HepG2 (cell line): ENCODE measurements at regions not wholly inside any gene's neighbourhood (a gene's known extent, or its start where the extent isn't known, plus 50 kb on each side); places are given as distances from the start of the nearest gene placed in this dataset.
"Not testable (repeated sequence)": the region's sequence is repeated elsewhere in the genome, so short reads cannot be mapped to it uniquely, and the experiment has no call there.

Source experiments
- ATAC-seq: fragments of 200-7000 bp; cut with Tn5 transposase; 3 replicates; pipeline ENCODE4 v1.9.1; 2020; ENCODE audit warnings: mild to moderate bottlenecking, moderate library complexity
- BruUV-seq: library from RNA; stranded (reverse); fragments of 400-500 nt; replicated peaks from 2 replicates; lab custom pipeline; 2021; lab: Mats Ljungman, UMichigan
- CTCF ChIA-PET: fragments of 300-600 bp; formaldehyde crosslinking; extraction: SDS; loops from one replicate; lab custom pipeline; 2021; ENCODE audit warnings: low total read pairs, inconsistent platforms, low intra/inter-chr PET ratio; lab: Yijun Ruan, JAX
- POLR2A ChIA-PET: fragments of 350-600 bp; sonication (Branson Sonifier 250); formaldehyde crosslinking; loops from one replicate; lab custom pipeline; 2020; ENCODE audit warnings: antibody characterized with exemption, inconsistent platforms; lab: Yijun Ruan, JAX
- DNase-seq: peaks from one replicate; pipeline ENCODE4 v3.0.0-alpha.2; 2015; ENCODE audit warnings: low spot score
- FAIRE-seq: peaks from 3 replicates; lab custom pipeline; 2011; peaks lifted over from hg19 to GRCh38; lab: Jason Lieb, UNC
- H2AFZ ChIP-seq: one replicate; pipeline ENCODE4 v1.6.1; 2011; ENCODE audit warnings: low read length, inconsistent platforms
- H3K27ac ChIP-seq: fragments of 300-600 bp; 3 replicates; pipeline ENCODE4 v1.8.0; 2011; ENCODE audit warnings: mixed run types, mild to moderate bottlenecking, mixed read lengths, low read length, inconsistent platforms; ENCODE audit not compliant: insufficient read depth; ENCODE audit errors: extremely low read length
- H3K27me3 ChIP-seq, 2 experiments: fragments of 200-600 bp in 1 of 2; 2 replicates in 1 of 2; 3 replicates in 1 of 2; pipeline versions ENCODE4 v1.6.0 to v1.8.0; 2011; ENCODE audit warnings: low read length in 2 of 2, mild to moderate bottlenecking in 2 of 2, moderate library complexity in 2 of 2, inconsistent platforms in 1 of 2; ENCODE audit not compliant: insufficient read depth in 2 of 2, control insufficient read depth in 1 of 2
- H3K36me3 ChIP-seq, 2 experiments: fragments of 200-600 bp in 1 of 2; replicated peaks in 1 of 2; 2 replicates in 1 of 2; 3 replicates in 1 of 2; pipeline versions ENCODE4 v1.5.1 to v1.8.0; 2011; ENCODE audit warnings: low read length in 2 of 2, inconsistent platforms in 1 of 2; ENCODE audit not compliant: insufficient read depth in 2 of 2, control insufficient read depth in 1 of 2
- H3K4me1 ChIP-seq: 2 replicates; pipeline ENCODE4 v1.5.1; 2012; ENCODE audit warnings: low read length, inconsistent platforms; ENCODE audit not compliant: insufficient read depth
- H3K4me2 ChIP-seq: 2 replicates; pipeline ENCODE4 v1.6.0; 2011; ENCODE audit warnings: low read depth, low read length, inconsistent platforms
- H3K4me3 ChIP-seq, 3 experiments: fragments of 200-600 bp in 1 of 3; sonication (generic), shearing (Covaris generic) in 1 of 3; replicated peaks in 1 of 3; 2 replicates each; pipeline ENCODE4 v1.5.1; 2011 to 2016; ENCODE audit warnings: low read length in 3 of 3, inconsistent platforms in 2 of 3, low read depth in 2 of 3, mild to moderate bottlenecking in 2 of 3, control low read depth in 1 of 3, mixed read lengths in 1 of 3; ENCODE audit not compliant: insufficient read depth in 1 of 3
- H3K79me2 ChIP-seq: one replicate; pipeline ENCODE4 v1.6.1; 2011; ENCODE audit warnings: low read length, inconsistent platforms; ENCODE audit not compliant: insufficient read depth
- H3K9ac ChIP-seq: 2 replicates; pipeline ENCODE4 v1.6.0; 2011; ENCODE audit warnings: mild to moderate bottlenecking, low read depth, low read length, inconsistent platforms; ENCODE audit not compliant: insufficient read depth
- H3K9me3 ChIP-seq: 2 replicates; pipeline ENCODE4 v1.5.1; 2012; ENCODE audit warnings: mild to moderate bottlenecking, low read length
- H4K20me1 ChIP-seq: 2 replicates; pipeline ENCODE4 v1.6.0; 2011; ENCODE audit warnings: inconsistent platforms, mild to moderate bottlenecking, low read length, moderate library complexity; ENCODE audit not compliant: insufficient read depth
- BHLHE40 ChIP-seq: IDR thresholded peaks from 2 replicates; pipeline ENCODE4 v1.6.1; 2011; ENCODE audit warnings: low read length, improper control_type of control experiment
- GATAD2A ChIP-seq: IDR thresholded peaks from 2 replicates; pipeline ENCODE4 v1.6.1; 2016
- PCBP1 ChIP-seq: fragments of 200-400 bp; formaldehyde crosslinking; IDR thresholded peaks from 2 replicates; pipeline ENCODE4 v1.6.1; 2017; ENCODE audit warnings: mild to moderate bottlenecking, low read depth, low read length, borderline replicate concordance
- ZEB1 ChIP-seq: IDR thresholded peaks from 2 replicates; pipeline ENCODE4 v1.6.1; 2012; ENCODE audit warnings: mild to moderate bottlenecking, low read depth, inconsistent platforms; ENCODE audit not compliant: insufficient replicate concordance
- ZKSCAN5 ChIP-seq: sonication (generic); formaldehyde crosslinking; IDR thresholded peaks from 2 replicates; pipeline ENCODE4 v1.5.1; 2020; ENCODE audit warnings: mild to moderate bottlenecking, missing genetic modification reagents
- ZNF234 ChIP-seq: sonication (generic); formaldehyde crosslinking; conservative IDR thresholded peaks from 2 replicates; pipeline ENCODE4 v1.5.1; 2020; ENCODE audit warnings: mild to moderate bottlenecking, missing genetic modification reagents
- WGBS: methylation state at CpG from one replicate; pipeline ENCODE4 v1.1.6; 2017; ENCODE audit warnings: low lambda C conversion rate; 5-methylcytosine and 5-hydroxymethylcytosine counted together
- in situ Hi-C: cut with HindIII; loops from 2 replicates; pipeline ENCODE4 v1.10.0; 2017; ENCODE audit warnings: low pct_unique_long_range_greater_than_20kb; ENCODE audit not compliant: extremely low pct_ligation_motif_present
- intact Hi-C: fragments of 100-400 bp; cut with micrococcal nuclease; formaldehyde crosslinking; loops from one replicate; pipeline ENCODE4 v1.10.0; 2022; ENCODE audit not compliant: unreplicated experiment
- TF ChIP-seq, protein P1 (sequence below): sonication (generic); formaldehyde crosslinking; IDR thresholded peaks from 2 replicates; pipeline ENCODE4 v1.9.0; 2021; ENCODE audit warnings: missing genetic modification reagents, borderline replicate concordance

DNA sequence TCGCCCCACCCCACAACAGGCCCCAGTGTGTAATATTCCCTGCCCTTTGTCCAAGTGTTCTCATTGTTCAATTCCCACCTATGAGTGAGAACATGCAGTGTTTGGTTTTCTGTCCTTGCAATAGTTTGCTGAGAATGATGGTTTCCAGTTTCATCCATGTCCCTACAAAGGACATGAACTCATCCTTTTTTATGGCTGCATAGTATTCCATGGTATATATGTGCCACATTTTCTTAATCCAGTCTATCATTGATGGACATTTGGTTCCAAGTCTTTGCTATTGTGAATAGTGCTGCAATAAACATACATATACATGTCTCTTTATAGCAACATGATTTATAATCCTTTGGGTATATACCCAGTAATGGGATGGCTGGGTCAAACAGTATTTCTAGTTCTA lies 132.7 kb downstream of the SNX10 start:
- H3K27ac ChIP-seq, H3K4me2 ChIP-seq, ATAC-seq, CTCF ChIA-PET, in situ Hi-C loops, H2AFZ ChIP-seq, H4K20me1 ChIP-seq, FAIRE-seq, H3K9me3 ChIP-seq, H3K4me1 ChIP-seq, H3K36me3 ChIP-seq, H3K4me3 ChIP-seq, DNase-seq, POLR2A ChIA-PET, H3K79me2 ChIP-seq, H3K27me3 ChIP-seq, BruUV-seq, intact Hi-C loops, H3K9ac ChIP-seq: not testable (repeated sequence)
- 4% methylated on average over 1 of the region's 1 CpG for WGBS

DNA sequence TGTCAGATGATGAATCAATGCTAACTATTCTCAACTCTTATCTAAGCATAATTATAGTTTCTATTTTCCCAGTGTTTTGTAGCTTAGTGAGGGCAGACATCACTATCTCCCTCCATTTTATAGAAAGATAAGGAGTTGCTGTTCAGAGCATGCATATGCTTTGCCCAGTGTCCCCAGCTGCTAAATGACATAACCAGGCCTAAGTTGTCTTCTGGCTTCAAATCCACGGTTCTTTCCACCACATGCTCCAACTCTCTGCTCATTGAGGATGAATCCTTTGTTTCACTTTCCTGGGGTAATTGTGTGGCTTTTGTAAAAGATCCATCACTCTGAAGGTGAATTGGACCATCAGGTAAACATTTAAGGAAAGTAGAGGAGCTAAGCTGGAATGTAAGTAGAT lies 134.0 kb downstream of the SNX10 start:
- CTCF ChIA-PET = no interaction called here
- Histone ChIP-seq H3K36me3 (no peaks in the 10 kb centered on the region), H3K4me1 (no peaks in the 10 kb centered on the region), H3K4me2 (no peak overlapping the region), H3K27ac (no peak overlapping the region), H4K20me1 (no peaks in the 10 kb centered on the region), H3K79me2 (no peaks in the 10 kb centered on the region), H3K9me3 (no peaks in the 10 kb centered on the region), H3K27me3 (peaks cover 0 to 2% of the 10 kb centered on the region in 2 experiments; a peak in 1 of 5 replicates), H3K9ac (no peak overlapping the region), H2AFZ (no peak overlapping the region), H3K4me3 (no peak overlapping the region)
- DNase-seq = no peak
- no peak for ATAC-seq
- no TSS peak for BruUV-seq
- TF ChIP-seq ZNF234 (no peak), ZEB1 (no peak), GATAD2A (no peak), BHLHE40 (no peak), ZKSCAN5 (CRISPR knock-in tag) (no peak), PCBP1 (no peak)
- TF ChIP-seq, protein P1, sequence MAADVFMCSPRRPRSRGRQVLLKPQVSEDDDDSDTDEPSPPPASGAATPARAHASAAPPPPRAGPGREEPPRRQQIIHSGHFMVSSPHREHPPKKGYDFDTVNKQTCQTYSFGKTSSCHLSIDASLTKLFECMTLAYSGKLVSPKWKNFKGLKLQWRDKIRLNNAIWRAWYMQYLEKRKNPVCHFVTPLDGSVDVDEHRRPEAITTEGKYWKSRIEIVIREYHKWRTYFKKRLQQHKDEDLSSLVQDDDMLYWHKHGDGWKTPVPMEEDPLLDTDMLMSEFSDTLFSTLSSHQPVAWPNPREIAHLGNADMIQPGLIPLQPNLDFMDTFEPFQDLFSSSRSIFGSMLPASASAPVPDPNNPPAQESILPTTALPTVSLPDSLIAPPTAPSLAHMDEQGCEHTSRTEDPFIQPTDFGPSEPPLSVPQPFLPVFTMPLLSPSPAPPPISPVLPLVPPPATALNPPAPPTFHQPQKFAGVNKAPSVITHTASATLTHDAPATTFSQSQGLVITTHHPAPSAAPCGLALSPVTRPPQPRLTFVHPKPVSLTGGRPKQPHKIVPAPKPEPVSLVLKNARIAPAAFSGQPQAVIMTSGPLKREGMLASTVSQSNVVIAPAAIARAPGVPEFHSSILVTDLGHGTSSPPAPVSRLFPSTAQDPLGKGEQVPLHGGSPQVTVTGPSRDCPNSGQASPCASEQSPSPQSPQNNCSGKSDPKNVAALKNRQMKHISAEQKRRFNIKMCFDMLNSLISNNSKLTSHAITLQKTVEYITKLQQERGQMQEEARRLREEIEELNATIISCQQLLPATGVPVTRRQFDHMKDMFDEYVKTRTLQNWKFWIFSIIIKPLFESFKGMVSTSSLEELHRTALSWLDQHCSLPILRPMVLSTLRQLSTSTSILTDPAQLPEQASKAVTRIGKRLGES = no peak
- WGBS = 0% methylated on average over 1 of the region's 1 CpG
- in situ Hi-C loops = no loop called here
- POLR2A ChIA-PET = no interaction called here
- FAIRE-seq = no peak
- intact Hi-C loops = no loop called here
